Gastrocnemius medialis (tissue), 4 donors: ENCODE measurements at regions not wholly inside any gene's neighbourhood (a gene's known extent, or its start where the extent isn't known, plus 50 kb on each side); places are given as distances from the start of the nearest gene placed in this dataset.

Experiments
- ATAC-seq, 2 donors: fragments of 150-250 bp; one replicate each; pipeline ENCODE4 v1.9.1; 2016
- DNase-seq, 2 donors: peaks; one replicate each; pipeline ENCODE4 v3.0.0-alpha.2; 2019
- H3K27ac ChIP-seq, 4 donors: fragments of 200-600 bp; sonication (generic); 1 replicate in 1 of 4; 2 replicates in 3 of 4; pipeline ENCODE4 v1.5.1; 2016 to 2018; ENCODE audit warnings: mild to moderate bottlenecking in 2 of 4, moderate library complexity in 1 of 4
- H3K27me3 ChIP-seq, 3 donors: fragments of 200-600 bp; sonication (generic) in 2 of 3; 1 replicate in 1 of 3; 2 replicates in 2 of 3; pipeline versions ENCODE4 v1.5.1 to v1.6.0; 2016 to 2019; ENCODE audit warnings: mild to moderate bottlenecking in 1 of 3, moderate library complexity in 1 of 3
- H3K36me3 ChIP-seq, 2 donors: fragments of 200-600 bp; sonication (generic) in 1 of 2; one replicate each; pipeline ENCODE4 v1.5.1; 2017 to 2018
- H3K4me1 ChIP-seq, 2 donors: fragments of 200-600 bp; sonication (generic) in 1 of 2; one replicate each; pipeline ENCODE4 v1.5.1; 2016 to 2017; ENCODE audit warnings: mild to moderate bottlenecking in 2 of 2
- H3K4me3 ChIP-seq, 4 donors: fragments of 200-600 bp; sonication (generic) in 3 of 4; 1 replicate in 1 of 4; 2 replicates in 3 of 4; pipeline ENCODE4 v1.5.1; 2016 to 2019; ENCODE audit warnings: mild to moderate bottlenecking in 2 of 4
- H3K9me3 ChIP-seq, 3 donors: fragments of 200-600 bp; sonication (generic) in 2 of 3; 1 replicate in 1 of 3; 2 replicates in 2 of 3; pipeline ENCODE4 v1.5.1; 2016 to 2019
- POLR2A ChIP-seq, 2 donors: fragments of 450-650 bp; IDR thresholded peaks; one replicate each; pipeline ENCODE4 v1.6.1; 2017; ENCODE audit warnings: antibody characterized with exemption in 2 of 2, mild to moderate bottlenecking in 2 of 2, moderate library complexity in 2 of 2
- in situ Hi-C, 4 donors: fragments of 200-750 bp; cut with MboI; loops; one replicate each; pipeline versions ENCODE4 v1.15.0 to v1.8.0; 2017; ENCODE audit warnings: low sequenced_read_pairs in 4 of 4
- intact Hi-C: fragments of 100-400 bp; cut with DNase I; formaldehyde crosslinking; loops from one replicate; pipeline ENCODE4 v1.15.1; 2023; ENCODE audit warnings: low total_unique reads
- TF ChIP-seq, protein P1 (sequence below), 5 experiments: fragments of 450-650 bp in 3 of 5; fragments of 200-600 bp in 2 of 5; sonication (generic) in 2 of 5; IDR thresholded peaks in 4 of 5; conservative IDR thresholded peaks in 1 of 5; 1 replicate in 4 of 5; 2 replicates in 1 of 5; pipeline ENCODE4 v1.5.1; 2016 to 2019; ENCODE audit warnings: antibody characterized with exemption in 5 of 5, mild to moderate bottlenecking in 3 of 5, moderate library complexity in 3 of 5

DNA sequence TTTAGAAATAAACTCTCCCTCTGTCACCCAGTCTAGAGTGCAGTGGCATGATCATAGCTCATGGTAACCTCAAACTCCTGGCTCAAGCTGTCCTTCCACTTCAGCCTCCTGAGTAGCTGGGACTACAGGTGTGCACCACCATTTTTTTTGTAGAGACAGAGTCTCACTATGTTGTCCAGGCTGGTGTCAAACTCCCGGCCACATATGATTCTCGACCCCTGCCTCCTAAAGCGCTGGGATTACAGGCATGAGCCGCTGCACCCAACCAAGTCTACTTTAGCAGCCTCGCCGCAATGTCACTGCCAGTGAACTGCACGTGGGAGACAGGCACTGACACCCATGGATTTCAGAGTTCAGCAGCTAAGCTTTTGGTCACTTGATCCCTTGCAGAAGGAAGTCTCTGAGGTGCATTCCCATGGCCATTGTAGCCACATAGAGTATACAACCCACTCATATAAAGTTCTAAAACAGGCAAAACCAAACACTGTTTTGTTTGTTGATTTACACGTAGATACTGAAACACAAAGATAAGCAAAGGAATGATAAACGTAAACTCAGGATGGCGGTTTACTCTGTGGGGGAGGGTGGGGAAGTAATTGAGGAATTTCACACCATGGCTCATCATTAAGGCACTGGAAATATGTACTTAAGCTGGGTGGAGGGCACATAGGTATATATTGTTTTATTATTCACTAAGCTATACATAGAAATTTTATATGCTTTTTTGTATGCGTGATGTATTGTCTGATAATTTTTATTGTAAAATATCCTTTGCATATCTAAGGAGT is 115.0 kb downstream of the MEX3B start:
- intact Hi-C loops: no loop called here

DNA sequence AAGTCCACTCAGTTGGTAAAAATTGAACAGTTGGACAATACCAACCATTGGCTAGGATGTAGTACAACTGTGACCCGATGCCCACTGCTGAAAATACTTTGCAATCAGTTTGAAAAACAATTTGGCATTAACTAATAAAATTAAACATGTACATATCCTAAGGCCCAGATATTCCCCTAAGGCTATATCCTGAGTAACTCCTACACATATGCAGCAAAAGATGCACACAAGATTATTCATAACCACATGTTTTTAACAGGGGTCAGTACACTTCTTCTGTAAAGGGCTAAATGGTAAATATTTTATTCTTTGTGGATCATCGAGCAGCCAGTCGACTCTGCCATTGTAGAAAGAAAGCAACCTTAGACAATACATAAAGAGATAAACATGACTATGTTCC is 116.3 kb downstream of the MEX3B start:
- H3K4me1 ChIP-seq: no peaks in the 10 kb centered on the region
- intact Hi-C loops: no loop called here
- in situ Hi-C loops: no loop called here
- H3K27ac ChIP-seq: no peak overlapping the region
- no peak for DNase-seq
- TF ChIP-seq, protein P1, sequence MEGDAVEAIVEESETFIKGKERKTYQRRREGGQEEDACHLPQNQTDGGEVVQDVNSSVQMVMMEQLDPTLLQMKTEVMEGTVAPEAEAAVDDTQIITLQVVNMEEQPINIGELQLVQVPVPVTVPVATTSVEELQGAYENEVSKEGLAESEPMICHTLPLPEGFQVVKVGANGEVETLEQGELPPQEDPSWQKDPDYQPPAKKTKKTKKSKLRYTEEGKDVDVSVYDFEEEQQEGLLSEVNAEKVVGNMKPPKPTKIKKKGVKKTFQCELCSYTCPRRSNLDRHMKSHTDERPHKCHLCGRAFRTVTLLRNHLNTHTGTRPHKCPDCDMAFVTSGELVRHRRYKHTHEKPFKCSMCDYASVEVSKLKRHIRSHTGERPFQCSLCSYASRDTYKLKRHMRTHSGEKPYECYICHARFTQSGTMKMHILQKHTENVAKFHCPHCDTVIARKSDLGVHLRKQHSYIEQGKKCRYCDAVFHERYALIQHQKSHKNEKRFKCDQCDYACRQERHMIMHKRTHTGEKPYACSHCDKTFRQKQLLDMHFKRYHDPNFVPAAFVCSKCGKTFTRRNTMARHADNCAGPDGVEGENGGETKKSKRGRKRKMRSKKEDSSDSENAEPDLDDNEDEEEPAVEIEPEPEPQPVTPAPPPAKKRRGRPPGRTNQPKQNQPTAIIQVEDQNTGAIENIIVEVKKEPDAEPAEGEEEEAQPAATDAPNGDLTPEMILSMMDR (IDR thresholded peaks at IDR 0.05 in 4 of 5, conservative IDR thresholded peaks at IDR 0.05 in 1 of 5): no peak
- TF ChIP-seq POLR2A (IDR thresholded peaks at IDR 0.05): no peak
- H3K36me3 ChIP-seq: no peaks in the 10 kb centered on the region
- no peaks in the 10 kb centered on the region for H3K27me3 ChIP-seq
- no peak overlapping the region for H3K4me3 ChIP-seq
- ATAC-seq: no peak
- no peaks in the 10 kb centered on the region for H3K9me3 ChIP-seq

More for the DNA sequence above, 115.0 kb downstream of the MEX3B start:
- TF ChIP-seq, protein P1 (IDR thresholded peaks at IDR 0.05 in 4 of 5, conservative IDR thresholded peaks at IDR 0.05 in 1 of 5): no peak
- TF ChIP-seq POLR2A (IDR thresholded peaks at IDR 0.05): no peak
- no peaks in the 10 kb centered on the region for H3K27me3 ChIP-seq
- no peak overlapping the region for H3K4me3 ChIP-seq
- no peaks in the 10 kb centered on the region for H3K36me3 ChIP-seq
- no peaks in the 10 kb centered on the region for H3K4me1 ChIP-seq
- H3K27ac ChIP-seq: no peak overlapping the region
- H3K9me3 ChIP-seq: no peaks in the 10 kb centered on the region
- in situ Hi-C loops: no loop called here
- DNase-seq (no peak), ATAC-seq (no peak)

DNA sequence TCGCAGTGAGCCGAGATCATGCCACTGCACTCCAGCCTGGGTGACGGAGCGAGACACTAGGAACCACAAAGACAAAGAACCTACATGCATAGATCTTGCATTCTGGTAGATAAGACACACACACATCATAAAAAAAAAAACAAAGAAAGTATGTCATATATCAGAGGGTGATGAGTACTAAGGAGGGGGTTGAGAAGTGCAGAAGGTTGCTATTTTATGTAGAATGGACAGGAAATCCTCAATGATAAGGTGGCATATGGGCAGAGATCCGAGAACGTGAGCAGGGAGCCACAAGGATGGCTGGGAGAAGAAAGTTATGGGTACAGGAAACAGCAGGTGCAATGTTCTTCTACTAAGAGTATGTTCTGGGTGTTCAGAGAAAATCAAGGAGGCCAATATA is 118.8 kb downstream of the MEX3B start:
- H3K27me3 ChIP-seq: no peaks in the 10 kb centered on the region
- DNase-seq (no peak), ATAC-seq (no peak)
- in situ Hi-C loops (no loop called here), intact Hi-C loops (no loop called here)
- H3K4me3 ChIP-seq: no peak overlapping the region
- no peak for TF ChIP-seq POLR2A (IDR thresholded peaks at IDR 0.05)
- TF ChIP-seq, protein P1 (IDR thresholded peaks at IDR 0.05 in 4 of 5, conservative IDR thresholded peaks at IDR 0.05 in 1 of 5): no peak
- H3K36me3 ChIP-seq: no peaks in the 10 kb centered on the region
- H3K9me3 ChIP-seq: no peaks in the 10 kb centered on the region
- no peak overlapping the region for H3K27ac ChIP-seq
- no peaks in the 10 kb centered on the region for H3K4me1 ChIP-seq

DNA sequence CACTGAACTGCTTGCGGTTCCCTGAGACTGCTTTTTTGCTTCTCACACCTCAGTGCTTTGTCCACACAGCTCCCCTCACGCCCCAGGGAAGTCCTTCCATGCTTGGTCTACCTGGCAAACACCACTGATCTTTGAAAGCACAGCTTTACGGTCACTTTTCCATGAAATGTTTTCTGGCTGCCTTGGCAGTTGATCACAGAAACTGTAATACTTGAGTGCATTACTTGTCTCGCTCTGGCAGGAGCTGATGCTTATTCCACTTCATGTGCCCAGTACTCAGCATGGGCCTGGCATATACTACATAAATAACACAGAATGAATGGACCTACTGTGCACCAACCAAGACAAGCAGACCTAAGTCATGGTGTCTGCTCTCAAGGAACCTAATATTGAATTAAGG is 121.1 kb downstream of the MEX3B start:
- no peak for DNase-seq
- H3K4me1 ChIP-seq: no peaks in the 10 kb centered on the region
- H3K36me3 ChIP-seq: no peaks in the 10 kb centered on the region
- in situ Hi-C loops (no loop called here), intact Hi-C loops (no loop called here)
- H3K4me3 ChIP-seq: no peak overlapping the region
- peaks cover 0 to 5% (median 2%) of the 10 kb centered on the region in 3 donors for H3K9me3 ChIP-seq
- ATAC-seq: no peak
- H3K27ac ChIP-seq: no peak overlapping the region
- H3K27me3 ChIP-seq: no peaks in the 10 kb centered on the region
- TF ChIP-seq, protein P1 (IDR thresholded peaks at IDR 0.05 in 4 of 5, conservative IDR thresholded peaks at IDR 0.05 in 1 of 5): no peak
- TF ChIP-seq POLR2A (IDR thresholded peaks at IDR 0.05): no peak
